ENCODE measurements at regions not wholly inside any gene's neighbourhood (a gene's known extent, or its start where the extent isn't known, plus 50 kb on each side); places are given as distances from the start of the nearest gene placed in this dataset.

DNA sequence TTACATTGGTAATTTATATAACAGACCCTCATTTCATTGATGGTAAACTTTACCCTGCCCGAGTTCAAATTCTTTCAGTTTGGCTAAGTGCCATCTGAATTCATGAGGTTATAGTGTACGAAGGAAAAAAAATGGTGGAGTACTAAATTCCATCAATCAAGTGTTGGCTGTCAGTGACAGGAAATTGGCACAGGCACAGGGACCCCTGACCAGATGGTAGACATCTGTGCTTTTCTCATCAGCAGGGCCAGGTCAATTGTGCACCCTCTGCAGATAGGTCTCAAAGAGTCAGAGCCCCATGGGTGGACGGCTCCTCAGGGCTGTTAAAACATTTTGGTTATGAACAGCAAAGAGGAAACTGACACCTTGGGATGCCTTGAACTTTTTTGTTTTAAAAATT, 439.2 kb downstream of the SETBP1 start:
- intact Hi-C loops (cut with DNase I; ENCODE audit: low total_unique reads), result no loop called here
- Histone ChIP-seq H3K9me3 (no peaks in the 10 kb centered on the region), H3K27ac (no peak overlapping the region), H3K4me3 (no peak overlapping the region), H3K27me3 (replicated peaks in 1 of 7) (no peaks in the 10 kb centered on the region), H3K4me1 (no peaks in the 10 kb centered on the region), H3K36me3 (no peaks in the 10 kb centered on the region)
- WGBS, 5 donors, result 29 to 41% (median 33%) methylated on average over 3 of the region's 3 CpGs
- DNase-seq, result no peak
- TF ChIP-seq, protein P1, sequence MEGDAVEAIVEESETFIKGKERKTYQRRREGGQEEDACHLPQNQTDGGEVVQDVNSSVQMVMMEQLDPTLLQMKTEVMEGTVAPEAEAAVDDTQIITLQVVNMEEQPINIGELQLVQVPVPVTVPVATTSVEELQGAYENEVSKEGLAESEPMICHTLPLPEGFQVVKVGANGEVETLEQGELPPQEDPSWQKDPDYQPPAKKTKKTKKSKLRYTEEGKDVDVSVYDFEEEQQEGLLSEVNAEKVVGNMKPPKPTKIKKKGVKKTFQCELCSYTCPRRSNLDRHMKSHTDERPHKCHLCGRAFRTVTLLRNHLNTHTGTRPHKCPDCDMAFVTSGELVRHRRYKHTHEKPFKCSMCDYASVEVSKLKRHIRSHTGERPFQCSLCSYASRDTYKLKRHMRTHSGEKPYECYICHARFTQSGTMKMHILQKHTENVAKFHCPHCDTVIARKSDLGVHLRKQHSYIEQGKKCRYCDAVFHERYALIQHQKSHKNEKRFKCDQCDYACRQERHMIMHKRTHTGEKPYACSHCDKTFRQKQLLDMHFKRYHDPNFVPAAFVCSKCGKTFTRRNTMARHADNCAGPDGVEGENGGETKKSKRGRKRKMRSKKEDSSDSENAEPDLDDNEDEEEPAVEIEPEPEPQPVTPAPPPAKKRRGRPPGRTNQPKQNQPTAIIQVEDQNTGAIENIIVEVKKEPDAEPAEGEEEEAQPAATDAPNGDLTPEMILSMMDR (IDR thresholded peaks at IDR 0.05 in 8 of 11, conservative IDR thresholded peaks at IDR 0.05 in 3 of 11), result no peak
- TF ChIP-seq POLR2AphosphoS5 (IDR thresholded peaks at IDR 0.05) (no peak), POLR2A (IDR thresholded peaks at IDR 0.05) (no peak)

DNA sequence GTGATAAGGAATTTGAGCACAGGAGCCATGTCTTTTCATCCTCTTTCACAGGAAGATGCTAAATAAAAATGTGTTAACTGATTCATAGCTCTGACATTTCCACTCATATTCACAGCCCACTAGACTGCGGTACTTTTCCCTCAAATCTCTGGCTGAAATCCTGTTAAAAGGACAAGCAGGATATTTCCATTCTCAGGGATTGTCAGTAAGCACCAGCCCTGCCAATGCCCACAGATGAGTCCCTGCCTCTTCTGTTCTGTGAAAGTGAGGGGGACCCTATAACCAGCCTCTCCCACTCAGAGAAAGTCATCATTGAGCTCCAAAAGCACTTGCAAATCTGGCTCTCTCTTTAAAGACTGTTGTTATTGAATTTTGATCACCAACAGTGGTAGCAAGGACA, 440.5 kb downstream of the SETBP1 start:
- 86 to 100% (median 94%) methylated on average over 1 of the region's 1 CpG for WGBS, 5 donors
- Histone ChIP-seq H3K9me3 (no peaks in the 10 kb centered on the region), H3K4me1 (no peaks in the 10 kb centered on the region), H3K27me3 (replicated peaks in 1 of 7) (no peaks in the 10 kb centered on the region), H3K27ac (no peak overlapping the region), H3K36me3 (no peaks in the 10 kb centered on the region), H3K4me3 (no peak overlapping the region)
- intact Hi-C loops (cut with DNase I; ENCODE audit: low total_unique reads), result no loop called here
- TF ChIP-seq, protein P1 (IDR thresholded peaks at IDR 0.05 in 8 of 11, conservative IDR thresholded peaks at IDR 0.05 in 3 of 11), result no peak
- TF ChIP-seq POLR2A (IDR thresholded peaks at IDR 0.05), result no peak
- no peak for TF ChIP-seq POLR2AphosphoS5 (IDR thresholded peaks at IDR 0.05)
- no peak for DNase-seq

DNA sequence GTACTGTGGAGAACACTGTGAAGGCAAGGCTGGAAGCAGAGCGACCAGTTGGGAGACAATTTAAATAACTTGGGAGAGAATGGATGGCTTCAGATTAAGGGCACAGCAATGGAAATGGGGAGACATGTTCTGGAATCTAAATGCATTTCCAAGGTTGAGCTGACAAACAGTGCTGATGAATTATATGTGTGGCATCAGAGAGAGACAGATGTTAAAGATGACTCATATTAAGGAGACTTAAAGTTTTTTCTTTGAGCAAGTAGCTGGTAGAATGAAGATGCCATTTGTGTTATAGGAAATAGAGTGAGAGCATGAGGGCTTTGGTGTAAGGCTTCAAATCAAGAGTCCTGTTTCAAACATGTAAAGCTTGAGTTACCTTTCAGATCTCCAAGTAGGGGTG, 441.8 kb downstream of the SETBP1 start:
- no peaks in the 10 kb centered on the region for H3K36me3 ChIP-seq
- H3K4me1 ChIP-seq, result no peaks in the 10 kb centered on the region
- TF ChIP-seq, protein P1 (IDR thresholded peaks at IDR 0.05 in 8 of 11, conservative IDR thresholded peaks at IDR 0.05 in 3 of 11), result no peak
- TF ChIP-seq POLR2A (IDR thresholded peaks at IDR 0.05), result no peak
- TF ChIP-seq POLR2AphosphoS5 (IDR thresholded peaks at IDR 0.05), result no peak
- H3K27me3 ChIP-seq (replicated peaks in 1 of 7), result no peaks in the 10 kb centered on the region
- H3K27ac ChIP-seq, result no peak overlapping the region
- H3K9me3 ChIP-seq, result no peaks in the 10 kb centered on the region
- no peak for DNase-seq
- H3K4me3 ChIP-seq, result no peak overlapping the region
- intact Hi-C loops (cut with DNase I; ENCODE audit: low total_unique reads), result no loop called here
- 86 to 98% (median 90%) methylated on average over 1 of the region's 1 CpG for whole genome bisulfite sequencing, 5 donors

DNA sequence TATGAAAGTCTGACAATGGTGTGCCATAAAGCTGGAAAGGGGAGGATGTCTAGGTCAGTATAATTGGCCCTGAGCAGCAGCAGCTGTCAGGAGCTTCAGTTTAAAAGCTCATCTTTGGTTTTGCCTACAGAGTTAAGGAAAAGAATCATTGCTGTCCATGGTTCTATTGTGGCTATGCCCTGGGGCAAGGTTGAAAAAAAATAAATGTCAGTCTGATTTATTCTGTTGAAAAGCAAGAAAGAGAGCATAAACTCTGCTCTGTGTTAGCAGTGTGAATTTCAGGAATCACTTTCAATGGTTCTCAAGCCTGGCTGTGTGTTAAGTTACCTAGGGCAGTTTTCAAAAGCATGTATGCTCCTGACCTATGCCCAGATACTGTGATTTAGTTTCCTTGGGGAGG, 446.7 kb downstream of the SETBP1 start:
- intact Hi-C loops (cut with DNase I; ENCODE audit: low total_unique reads), result no loop called here
- Histone ChIP-seq H3K4me1 (no peaks in the 10 kb centered on the region), H3K36me3 (no peaks in the 10 kb centered on the region), H3K27me3 (replicated peaks in 1 of 7) (no peaks in the 10 kb centered on the region), H3K27ac (no peak overlapping the region), H3K9me3 (peaks cover 0 to 3% (median 0%) of the 10 kb centered on the region in 8 donors), H3K4me3 (no peak overlapping the region)
- DNase-seq, result no peak
- no peak for TF ChIP-seq POLR2A (IDR thresholded peaks at IDR 0.05)
- TF ChIP-seq POLR2AphosphoS5 (IDR thresholded peaks at IDR 0.05), result no peak
- TF ChIP-seq, protein P1 (IDR thresholded peaks at IDR 0.05 in 8 of 11, conservative IDR thresholded peaks at IDR 0.05 in 3 of 11), result no peak
